K562 (cell line): ENCODE measurements at regions not wholly inside any gene's neighbourhood (a gene's known extent, or its start where the extent isn't known, plus 50 kb on each side); places are given as distances from the start of the nearest gene placed in this dataset.

Source experiments
- ATAC-seq: fragments of 200-7000 bp; cut with Tn5 transposase; 3 replicates; pipeline ENCODE4 v1.9.1; 2020; ENCODE audit warnings: moderate library complexity
- BruUV-seq: library from RNA; stranded (reverse); fragments of 400-500 nt; replicated peaks from 2 replicates; lab custom pipeline; 2021; lab: Mats Ljungman, UMichigan
- CTCF ChIA-PET: fragments of 300-600 bp; formaldehyde crosslinking; extraction: SDS; loops from one replicate; lab custom pipeline; 2021; ENCODE audit warnings: low intra/inter-chr PET ratio; lab: Yijun Ruan, JAX
- POLR2A ChIA-PET: fragments of 300-600, 350-650 bp; sonication (Branson Sonifier 250); formaldehyde crosslinking; extraction: SDS; loops from one replicate; lab custom pipeline; 2021; ENCODE audit warnings: antibody characterized with exemption, inconsistent platforms; lab: Yijun Ruan, JAX
- DNase-seq, 4 experiments: peaks; one replicate each; pipeline versions ENCODE4 v3.0.0 to v3.0.0-alpha.2; 2011 to 2018; ENCODE audit warnings: low spot score in 3 of 4, mixed read lengths in 3 of 4; ENCODE audit errors: extremely low read depth in 1 of 4
- FAIRE-seq: peaks from 2 replicates; lab custom pipeline; 2011; peaks lifted over from hg19 to GRCh38; lab: Jason Lieb, UNC
- H2AFZ ChIP-seq: 2 replicates; pipeline ENCODE4 v1.6.0; 2011; ENCODE audit warnings: low read depth, low read length, control low read depth, inconsistent platforms
- H3K27ac ChIP-seq: fragments of 200-600 bp; 3 replicates; pipeline ENCODE4 v1.8.0; 2011; ENCODE audit warnings: low read depth, mild to moderate bottlenecking, control low read depth, inconsistent platforms, low read length, moderate library complexity, mixed read lengths; ENCODE audit errors: extremely low read depth
- H3K27me3 ChIP-seq, 2 experiments: fragments of 300-600 bp in 1 of 2; 2 replicates in 1 of 2; 3 replicates in 1 of 2; pipeline versions ENCODE4 v1.6.0 to v1.8.0; 2011; ENCODE audit warnings: inconsistent platforms in 2 of 2, low read length in 2 of 2, mild to moderate bottlenecking in 1 of 2, mixed read lengths in 1 of 2, moderate library complexity in 1 of 2; ENCODE audit not compliant: control insufficient read depth in 2 of 2, insufficient read depth in 2 of 2
- H3K36me3 ChIP-seq: fragments of 300-600 bp; 3 replicates; pipeline ENCODE4 v1.8.0; 2011; ENCODE audit warnings: mild to moderate bottlenecking, low read length, inconsistent platforms; ENCODE audit not compliant: control insufficient read depth, insufficient read depth
- H3K4me1 ChIP-seq, 2 experiments: fragments of 200-600 bp in 1 of 2; replicated peaks in 1 of 2; 2 replicates in 1 of 2; 3 replicates in 1 of 2; pipeline versions ENCODE4 v1.5.1 to v1.8.0; 2011; ENCODE audit warnings: inconsistent platforms in 2 of 2, low read length in 2 of 2, mild to moderate bottlenecking in 1 of 2, mixed read lengths in 1 of 2, moderate library complexity in 1 of 2; ENCODE audit not compliant: control insufficient read depth in 2 of 2, insufficient read depth in 2 of 2
- H3K4me2 ChIP-seq: 2 replicates; pipeline ENCODE4 v1.6.1; 2011; ENCODE audit warnings: low read length, control low read depth, inconsistent platforms, mixed read lengths; ENCODE audit not compliant: insufficient read depth
- H3K4me3 ChIP-seq: fragments of 200-600 bp; sonication (generic), shearing (Covaris generic); 2 replicates; pipeline ENCODE4 v1.5.1; 2016; ENCODE audit warnings: control low read depth, inconsistent platforms
- H3K79me2 ChIP-seq: fragments of 200-600 bp; 3 replicates; pipeline ENCODE4 v1.8.0; 2011; ENCODE audit warnings: low read length, inconsistent platforms; ENCODE audit not compliant: control insufficient read depth, insufficient read depth
- H3K9ac ChIP-seq, 2 experiments: 2 replicates each; pipeline versions ENCODE4 v1.6.0 to v1.6.1; 2011; ENCODE audit warnings: low read depth in 2 of 2, low read length in 2 of 2, control low read depth in 1 of 2, inconsistent platforms in 1 of 2, mild to moderate bottlenecking in 1 of 2, mixed read lengths in 1 of 2; ENCODE audit not compliant: insufficient read depth in 1 of 2
- H3K9me1 ChIP-seq: one replicate; pipeline ENCODE4 v1.6.0; 2011; ENCODE audit warnings: inconsistent platforms, mild to moderate bottlenecking, low read length, moderate library complexity; ENCODE audit not compliant: control insufficient read depth, insufficient read depth
- H3K9me3 ChIP-seq: replicated peaks from 2 replicates; pipeline ENCODE4 v1.5.1; 2011; ENCODE audit warnings: low read depth, low read length, inconsistent platforms; ENCODE audit not compliant: control insufficient read depth, insufficient read depth
- H4K20me1 ChIP-seq: replicated peaks from 2 replicates; pipeline ENCODE4 v1.6.1; 2011; ENCODE audit warnings: low read length, inconsistent platforms, mixed read lengths; ENCODE audit not compliant: control insufficient read depth, insufficient read depth
- ARID3A ChIP-seq: IDR thresholded peaks from 2 replicates; pipeline ENCODE4 v1.6.1; 2012; ENCODE audit warnings: low read depth, low read length, improper control_type of control experiment, borderline replicate concordance
- FOXK1 ChIP-seq: sonication (generic); formaldehyde crosslinking; IDR thresholded peaks from 2 replicates; pipeline ENCODE4 v1.8.0; 2022; ENCODE audit warnings: missing genetic modification reagents, mild to moderate bottlenecking, borderline replicate concordance
- GABPA ChIP-seq: fragments of 200-800 bp; sonication (Bioruptor generic); conservative IDR thresholded peaks from 2 replicates; pipeline ENCODE4 v1.6.1; 2016; ENCODE audit warnings: low read depth, missing genetic modification characterization, missing compliant biosample characterization
- HNRNPH1 ChIP-seq: fragments of 200-400 bp; formaldehyde crosslinking; optimal IDR thresholded peaks from 2 replicates; pipeline ENCODE3; 2017; ENCODE audit warnings: low read depth, mild to moderate bottlenecking, low read length, moderate library complexity
- KDM2B ChIP-seq: fragments of 250-450 bp; sonication (Bioruptor Pico); IDR thresholded peaks from 2 replicates; pipeline ENCODE4 v1.8.0; 2021; ENCODE audit warnings: mild to moderate bottlenecking, moderate library complexity
- L3MBTL2 ChIP-seq: fragments of 450-650 bp; IDR thresholded peaks from 2 replicates; pipeline ENCODE4 v1.6.1; 2016; ENCODE audit warnings: mild to moderate bottlenecking, moderate library complexity
- SIRT6 ChIP-seq: IDR thresholded peaks from one replicate; pipeline ENCODE4 v1.6.1; 2012; ENCODE audit warnings: low read depth, mild to moderate bottlenecking, control low read depth, inconsistent platforms, low read length, moderate library complexity
- SMARCB1 ChIP-seq: IDR thresholded peaks from 2 replicates; pipeline ENCODE4 v1.6.1; 2011; ENCODE audit warnings: improper control_type of control experiment, low read depth; ENCODE audit not compliant: insufficient read length
- SP1 ChIP-seq: sonication (generic); formaldehyde crosslinking; IDR thresholded peaks from 2 replicates; pipeline ENCODE4 v1.8.1; 2022; ENCODE audit warnings: mild to moderate bottlenecking, missing genetic modification reagents
- TEAD1 ChIP-seq, 2 experiments: fragments of 450-650 bp in 1 of 2; sonication (generic) in 1 of 2; formaldehyde crosslinking; IDR thresholded peaks; 2 replicates each; pipeline versions ENCODE4 v1.4.0 to v1.8.0; 2020 to 2022; ENCODE audit warnings: mild to moderate bottlenecking in 2 of 2, missing genetic modification reagents in 1 of 2
- TEAD2 ChIP-seq: fragments of 450-650 bp; IDR thresholded peaks from 2 replicates; pipeline ENCODE4 v1.6.1; 2016; ENCODE audit warnings: missing genetic modification characterization, control low read depth, missing compliant biosample characterization
- ZNF3 ChIP-seq: fragments of 250-450 bp; sonication (Bioruptor Pico); IDR thresholded peaks from 2 replicates; pipeline ENCODE4 v1.5.0; 2021; ENCODE audit warnings: mild to moderate bottlenecking, moderate library complexity
- WGBS: fragments of 100-300 bp; shearing (Covaris generic); methylation state at CpG from one replicate; pipeline ENCODE4 v1.1.6; 2016; ENCODE audit warnings: low coverage, mixed read lengths; ENCODE audit not compliant: insufficient coverage; ENCODE audit errors: missing lambda C conversion rate; 5-methylcytosine and 5-hydroxymethylcytosine counted together
- in situ Hi-C: fragments of 300-500 bp; cut with MboI; formaldehyde crosslinking; loops from 4 replicates; pipeline ENCODE4 v1.15.0; 2018; ENCODE audit warnings: inconsistent platforms, mixed read lengths
- intact Hi-C: fragments of 100-400 bp; cut with micrococcal nuclease; formaldehyde crosslinking; loops from 2 replicates; pipeline ENCODE4 v1.14.2; 2022

- no peak overlapping the region for H3K27ac ChIP-seq
- H4K20me1 ChIP-seq = no peaks in the 10 kb centered on the region
- ATAC-seq (no peak), FAIRE-seq (no peak), DNase-seq (no peak)
- ChIA-PET CTCF (no interaction called here), POLR2A (no interaction called here)
- H3K9me1 ChIP-seq = no peaks in the 10 kb centered on the region
- H3K4me3 ChIP-seq = no peak overlapping the region
- BruUV-seq = no TSS peak
- intact Hi-C loops (no loop called here), in situ Hi-C loops (no loop called here)
- H3K27me3 ChIP-seq = no peaks in the 10 kb centered on the region
- TF ChIP-seq SMARCB1 (no peak), HNRNPH1 (no peak), ARID3A (no peak)
- H3K9ac ChIP-seq = no peak overlapping the region
- no peaks in the 10 kb centered on the region for H3K9me3 ChIP-seq
- no peak overlapping the region for H2AFZ ChIP-seq
- H3K36me3 ChIP-seq = no peaks in the 10 kb centered on the region
- H3K4me2 ChIP-seq = no peak overlapping the region
- H3K79me2 ChIP-seq = no peaks in the 10 kb centered on the region
- no peaks in the 10 kb centered on the region for H3K4me1 ChIP-seq
- WGBS = 0% methylated on average over 3 of the region's 3 CpGs
Observed at GRCh38 chr2:209277444-209277843, 146.4 kb upstream of the MAP2 start.

GRCh38 chr2:209298601-209299000 is 125.2 kb upstream of the MAP2 start:
- H3K4me3 ChIP-seq = no peak overlapping the region
- intact Hi-C loops = no loop called here
- DNase-seq = no peak
- WGBS = 0% methylated on average over 1 of the region's 2 CpGs
- no peaks in the 10 kb centered on the region for H3K27me3 ChIP-seq
- no peaks in the 10 kb centered on the region for H3K36me3 ChIP-seq
- H3K27ac ChIP-seq = no peak overlapping the region
- TF ChIP-seq KDM2B (CRISPR knock-in tag) (no peak), SP1 (CRISPR knock-in tag) (no peak), GABPA (tag) (no peak), TEAD2 (tag) (no peak), ZNF3 (CRISPR knock-in tag) (no peak), TEAD1 (CRISPR knock-in tag; IDR thresholded peaks at IDR 0.05) (no peak), SIRT6 (no peak), FOXK1 (CRISPR knock-in tag) (no peak), L3MBTL2 (no peak)
- POLR2A ChIA-PET = no interaction called here
- no peaks in the 10 kb centered on the region for H3K4me1 ChIP-seq
- CTCF ChIA-PET = no interaction called here
- no peak for FAIRE-seq
- ATAC-seq = no peak
- H3K9me3 ChIP-seq = no peaks in the 10 kb centered on the region
- H4K20me1 ChIP-seq = no peaks in the 10 kb centered on the region
- no peak overlapping the region for H2AFZ ChIP-seq
- H3K4me2 ChIP-seq = no peak overlapping the region
- in situ Hi-C loops = no loop called here
- no peak overlapping the region for H3K9ac ChIP-seq
- H3K79me2 ChIP-seq = no peaks in the 10 kb centered on the region
- no peaks in the 10 kb centered on the region for H3K9me1 ChIP-seq
- no TSS peak for BruUV-seq
